ENCODE measurements at regions not wholly inside any gene's neighbourhood (a gene's known extent, or its start where the extent isn't known, plus 50 kb on each side); places are given as distances from the start of the nearest gene placed in this dataset.

- no peak for DNase-seq (ENCODE audit: low read depth, low spot score)
Observed at GRCh38 chr10:83357004-83357403, 782.3 kb upstream of the GHITM start.

- DNase-seq (ENCODE audit: low read depth, low spot score) = no peak
Observed at GRCh38 chr10:83357627-83358026, 781.7 kb upstream of the GHITM start.

GRCh38 chr10:83367036-83367435 is 772.3 kb upstream of the GHITM start:
- no peak for DNase-seq (ENCODE audit: low read depth, low spot score)

- peak; percentile 42 for DNase-seq (ENCODE audit: low read depth, low spot score)
Observed at GRCh38 chr10:83371696-83372490, 767.4 kb upstream of the GHITM start.

- DNase-seq (ENCODE audit: low read depth, low spot score) = no peak
Observed at GRCh38 chr10:83372646-83373045, 766.7 kb upstream of the GHITM start.

GRCh38 chr10:83373671-83374070 is 765.6 kb upstream of the GHITM start:
- DNase-seq (ENCODE audit: low read depth, low spot score) = peak; percentile 25

GRCh38 chr10:83374741-83375140 is 764.6 kb upstream of the GHITM start:
- DNase-seq (ENCODE audit: low read depth, low spot score) = no peak

- DNase-seq (ENCODE audit: low read depth, low spot score) = no peak
Observed at GRCh38 chr10:83375274-83375673, 764.0 kb upstream of the GHITM start.

- DNase-seq (ENCODE audit: low read depth, low spot score) = no peak
Observed at GRCh38 chr10:83397806-83398205, 741.5 kb upstream of the GHITM start.

GRCh38 chr10:83410570-83410969 is 728.7 kb upstream of the GHITM start:
- no peak for DNase-seq (ENCODE audit: low read depth, low spot score)

- DNase-seq (ENCODE audit: low read depth, low spot score) = no peak
Observed at GRCh38 chr10:83425306-83425705, 714.0 kb upstream of the GHITM start.

- DNase-seq (ENCODE audit: low read depth, low spot score) = no peak
Observed at GRCh38 chr10:83427101-83427500, 712.2 kb upstream of the GHITM start.

GRCh38 chr10:83432261-83433045 is 706.9 kb upstream of the GHITM start:
- DNase-seq (ENCODE audit: low read depth, low spot score) = no peak

GRCh38 chr10:83433705-83434104 is 705.6 kb upstream of the GHITM start:
- no peak for DNase-seq (ENCODE audit: low read depth, low spot score)

- DNase-seq (ENCODE audit: low read depth, low spot score) = no peak
Observed at GRCh38 chr10:83448013-83448412, 691.3 kb upstream of the GHITM start.

- DNase-seq (ENCODE audit: low read depth, low spot score) = no peak
Observed at GRCh38 chr10:83458611-83459010, 680.7 kb upstream of the GHITM start.

GRCh38 chr10:83459124-83459523 is 680.2 kb upstream of the GHITM start:
- no peak for DNase-seq (ENCODE audit: low read depth, low spot score)

GRCh38 chr10:83469728-83470331 is 669.5 kb upstream of the GHITM start:
- DNase-seq (ENCODE audit: low read depth, low spot score) = no peak

GRCh38 chr10:83476211-83476610 is 663.1 kb upstream of the GHITM start:
- no peak for DNase-seq (ENCODE audit: low read depth, low spot score)

- no peak for DNase-seq (ENCODE audit: low read depth, low spot score)
Observed at GRCh38 chr10:83489161-83489560, 650.1 kb upstream of the GHITM start.

- no peak for DNase-seq (ENCODE audit: low read depth, low spot score)
Observed at GRCh38 chr10:83492004-83492403, 647.3 kb upstream of the GHITM start.

GRCh38 chr10:83512681-83513080 is 626.6 kb upstream of the GHITM start:
- no peak for DNase-seq (ENCODE audit: low read depth, low spot score)

- no peak for DNase-seq (ENCODE audit: low read depth, low spot score)
Observed at GRCh38 chr10:83515001-83515400, 624.3 kb upstream of the GHITM start.
